ENCODE measurements at regions not wholly inside any gene's neighbourhood (a gene's known extent, or its start where the extent isn't known, plus 50 kb on each side); places are given as distances from the start of the nearest gene placed in this dataset.

- H3K9ac ChIP-seq (ENCODE audit: low read length) = no peak overlapping the region
- no peaks in the 10 kb centered on the region for H3K9me3 ChIP-seq (ENCODE audit: control insufficient read depth, low read length)
- peaks cover 10% of the 10 kb centered on the region for H3K27me3 ChIP-seq (replicated peaks; ENCODE audit: control insufficient read depth, insufficient read depth, low read length)
- H3K36me3 ChIP-seq (ENCODE audit: control insufficient read depth, insufficient read depth, low read length, severe bottlenecking) = no peaks in the 10 kb centered on the region
- no peak for DNase-seq (ENCODE audit: low read depth)
- H3K4me1 ChIP-seq (ENCODE audit: control insufficient read depth, insufficient read depth, low read length) = no peaks in the 10 kb centered on the region
- no peak overlapping the region for H3K4me3 ChIP-seq (ENCODE audit: low read length)
These were observed 117.5 kb downstream of the RTP5 start for GRCh38 chr2:241986836-241987641.

GRCh38 chr2:241987726-241988125 is 118.2 kb downstream of the RTP5 start:
- DNase-seq (ENCODE audit: low read depth) = no peak
- H3K4me1 ChIP-seq (ENCODE audit: control insufficient read depth, insufficient read depth, low read length) = no peaks in the 10 kb centered on the region

GRCh38 chr2:241988146-241988545 is 118.6 kb downstream of the RTP5 start:
- Histone ChIP-seq H3K4me3 (ENCODE audit: low read length) (no peak overlapping the region), H3K4me1 (ENCODE audit: control insufficient read depth, insufficient read depth, low read length) (no peaks in the 10 kb centered on the region), H3K9me3 (ENCODE audit: control insufficient read depth, low read length) (no peaks in the 10 kb centered on the region), H3K27me3 (replicated peaks; ENCODE audit: control insufficient read depth, insufficient read depth, low read length) (peaks cover 10% of the 10 kb centered on the region), H3K9ac (ENCODE audit: low read length) (no peak overlapping the region), H3K36me3 (ENCODE audit: control insufficient read depth, insufficient read depth, low read length, severe bottlenecking) (no peaks in the 10 kb centered on the region)
- no peak for DNase-seq (ENCODE audit: low read depth)

More at GRCh38 chr2:241987726-241988125, 118.2 kb downstream of the RTP5 start:
- no peaks in the 10 kb centered on the region for H3K9me3 ChIP-seq (ENCODE audit: control insufficient read depth, low read length)
- peaks cover 10% of the 10 kb centered on the region for H3K27me3 ChIP-seq (replicated peaks; ENCODE audit: control insufficient read depth, insufficient read depth, low read length)
- H3K36me3 ChIP-seq (ENCODE audit: control insufficient read depth, insufficient read depth, low read length, severe bottlenecking) = no peaks in the 10 kb centered on the region
- H3K9ac ChIP-seq (ENCODE audit: low read length) = no peak overlapping the region
- H3K4me3 ChIP-seq (ENCODE audit: low read length) = no peak overlapping the region

- H3K36me3 ChIP-seq (ENCODE audit: control insufficient read depth, insufficient read depth, low read length, severe bottlenecking) = no peaks in the 10 kb centered on the region
- H3K4me3 ChIP-seq (ENCODE audit: low read length) = no peak overlapping the region
- no peaks in the 10 kb centered on the region for H3K9me3 ChIP-seq (ENCODE audit: control insufficient read depth, low read length)
- no peaks in the 10 kb centered on the region for H3K4me1 ChIP-seq (ENCODE audit: control insufficient read depth, insufficient read depth, low read length)
- no peak overlapping the region for H3K9ac ChIP-seq (ENCODE audit: low read length)
- no peak for DNase-seq (ENCODE audit: low read depth)
- H3K27me3 ChIP-seq (replicated peaks; ENCODE audit: control insufficient read depth, insufficient read depth, low read length) = peaks cover 12% of the 10 kb centered on the region
These were observed 119.5 kb downstream of the RTP5 start for GRCh38 chr2:241989074-241989473.

- H3K4me3 ChIP-seq (ENCODE audit: low read length) = no peak overlapping the region
- H3K9me3 ChIP-seq (ENCODE audit: control insufficient read depth, low read length) = no peaks in the 10 kb centered on the region
- no peak for DNase-seq (ENCODE audit: low read depth)
- H3K4me1 ChIP-seq (ENCODE audit: control insufficient read depth, insufficient read depth, low read length) = no peaks in the 10 kb centered on the region
- H3K27me3 ChIP-seq (replicated peaks; ENCODE audit: control insufficient read depth, insufficient read depth, low read length) = peaks cover 15% of the 10 kb centered on the region
- H3K36me3 ChIP-seq (ENCODE audit: control insufficient read depth, insufficient read depth, low read length, severe bottlenecking) = no peaks in the 10 kb centered on the region
- H3K9ac ChIP-seq (ENCODE audit: low read length) = no peak overlapping the region
These were observed 120.9 kb downstream of the RTP5 start for GRCh38 chr2:241990466-241990865.

GRCh38 chr2:241991299-241991698 is 121.8 kb downstream of the RTP5 start:
- no peaks in the 10 kb centered on the region for H3K4me1 ChIP-seq (ENCODE audit: control insufficient read depth, insufficient read depth, low read length)
- no peaks in the 10 kb centered on the region for H3K9me3 ChIP-seq (ENCODE audit: control insufficient read depth, low read length)
- H3K36me3 ChIP-seq (ENCODE audit: control insufficient read depth, insufficient read depth, low read length, severe bottlenecking) = no peaks in the 10 kb centered on the region
- no peak overlapping the region for H3K4me3 ChIP-seq (ENCODE audit: low read length)
- DNase-seq (ENCODE audit: low read depth) = no peak
- peaks cover 15% of the 10 kb centered on the region for H3K27me3 ChIP-seq (replicated peaks; ENCODE audit: control insufficient read depth, insufficient read depth, low read length)
- no peak overlapping the region for H3K9ac ChIP-seq (ENCODE audit: low read length)

GRCh38 chr2:241992753-241993152 is 123.2 kb downstream of the RTP5 start:
- H3K9me3 ChIP-seq (ENCODE audit: control insufficient read depth, low read length) = no peaks in the 10 kb centered on the region
- no peaks in the 10 kb centered on the region for H3K36me3 ChIP-seq (ENCODE audit: control insufficient read depth, insufficient read depth, low read length, severe bottlenecking)
- peaks cover 23% of the 10 kb centered on the region for H3K27me3 ChIP-seq (replicated peaks; ENCODE audit: control insufficient read depth, insufficient read depth, low read length)
- H3K9ac ChIP-seq (ENCODE audit: low read length) = no peak overlapping the region
- DNase-seq (ENCODE audit: low read depth) = no peak
- H3K4me1 ChIP-seq (ENCODE audit: control insufficient read depth, insufficient read depth, low read length) = no peaks in the 10 kb centered on the region
- no peak overlapping the region for H3K4me3 ChIP-seq (ENCODE audit: low read length)

- Histone ChIP-seq H3K9me3 (ENCODE audit: control insufficient read depth, low read length) (no peaks in the 10 kb centered on the region), H3K4me1 (ENCODE audit: control insufficient read depth, insufficient read depth, low read length) (peaks cover 5% of the 10 kb centered on the region), H3K27me3 (replicated peaks; ENCODE audit: control insufficient read depth, insufficient read depth, low read length) (peaks cover 23% of the 10 kb centered on the region), H3K4me3 (ENCODE audit: low read length) (no peak overlapping the region), H3K9ac (ENCODE audit: low read length) (no peak overlapping the region), H3K36me3 (ENCODE audit: control insufficient read depth, insufficient read depth, low read length, severe bottlenecking) (no peaks in the 10 kb centered on the region)
- no peak for DNase-seq (ENCODE audit: low read depth)
These were observed 124.0 kb downstream of the RTP5 start for GRCh38 chr2:241993386-241994005.

- no peak overlapping the region for H3K9ac ChIP-seq (ENCODE audit: low read length)
- no peak for DNase-seq (ENCODE audit: low read depth)
- no peak overlapping the region for H3K4me3 ChIP-seq (ENCODE audit: low read length)
- H3K36me3 ChIP-seq (ENCODE audit: control insufficient read depth, insufficient read depth, low read length, severe bottlenecking) = no peaks in the 10 kb centered on the region
- H3K27me3 ChIP-seq (replicated peaks; ENCODE audit: control insufficient read depth, insufficient read depth, low read length) = peaks cover 23% of the 10 kb centered on the region
- no peaks in the 10 kb centered on the region for H3K9me3 ChIP-seq (ENCODE audit: control insufficient read depth, low read length)
- peaks cover 11% of the 10 kb centered on the region for H3K4me1 ChIP-seq (ENCODE audit: control insufficient read depth, insufficient read depth, low read length)
These were observed 124.6 kb downstream of the RTP5 start for GRCh38 chr2:241994086-241994485.

GRCh38 chr2:241994556-241995213 is 125.2 kb downstream of the RTP5 start:
- no peak overlapping the region for H3K4me3 ChIP-seq (ENCODE audit: low read length)
- peaks cover 23% of the 10 kb centered on the region for H3K27me3 ChIP-seq (replicated peaks; ENCODE audit: control insufficient read depth, insufficient read depth, low read length)
- H3K36me3 ChIP-seq (ENCODE audit: control insufficient read depth, insufficient read depth, low read length, severe bottlenecking) = no peaks in the 10 kb centered on the region
- no peaks in the 10 kb centered on the region for H3K9me3 ChIP-seq (ENCODE audit: control insufficient read depth, low read length)
- no peak overlapping the region for H3K9ac ChIP-seq (ENCODE audit: low read length)
- H3K4me1 ChIP-seq (ENCODE audit: control insufficient read depth, insufficient read depth, low read length) = peaks cover 11% of the 10 kb centered on the region
- no peak for DNase-seq (ENCODE audit: low read depth)

- H3K4me1 ChIP-seq (ENCODE audit: control insufficient read depth, insufficient read depth, low read length) = peaks cover 11% of the 10 kb centered on the region
- H3K4me3 ChIP-seq (ENCODE audit: low read length) = no peak overlapping the region
These were observed 126.6 kb downstream of the RTP5 start for GRCh38 chr2:241996100-241996499.

More at GRCh38 chr2:241996100-241996499, 126.6 kb downstream of the RTP5 start:
- no peak for DNase-seq (ENCODE audit: low read depth)
- H3K36me3 ChIP-seq (ENCODE audit: control insufficient read depth, insufficient read depth, low read length, severe bottlenecking) = no peaks in the 10 kb centered on the region
- no peaks in the 10 kb centered on the region for H3K9me3 ChIP-seq (ENCODE audit: control insufficient read depth, low read length)
- no peak overlapping the region for H3K9ac ChIP-seq (ENCODE audit: low read length)
- H3K27me3 ChIP-seq (replicated peaks; ENCODE audit: control insufficient read depth, insufficient read depth, low read length) = peaks cover 28% of the 10 kb centered on the region

Measured in adipocyte (in vitro differentiated cells).